ENCODE measurements at regions not wholly inside any gene's neighbourhood (a gene's known extent, or its start where the extent isn't known, plus 50 kb on each side); places are given as distances from the start of the nearest gene placed in this dataset.
A peak's percentile ranks its signal among the peaks of the same experiment; 100 is the strongest.
"Not testable (repeated sequence)": the region's sequence is repeated elsewhere in the genome, so short reads cannot be mapped to it uniquely, and the experiment has no call there.

GRCh38 chr12:58681730-58682129 is 238.6 kb downstream of the LRIG3 start:
- H3K36me3 Mint-ChIP-seq (ENCODE audit: unreplicated experiment) = peaks cover 17% of the 10 kb centered on the region
- no peak for DNase-seq (ENCODE audit: extremely low spot score, unreplicated experiment)
- no peak overlapping the region for H3K27ac Mint-ChIP-seq (ENCODE audit: unreplicated experiment)
- peaks cover 2% of the 10 kb centered on the region for H3K4me1 Mint-ChIP-seq (ENCODE audit: unreplicated experiment)
- peaks cover 27% of the 10 kb centered on the region for H3K9me3 Mint-ChIP-seq (ENCODE audit: unreplicated experiment)
- no peak for TF ChIP-seq CTCF (IDR thresholded peaks at IDR 0.05)
- H3K27me3 Mint-ChIP-seq (ENCODE audit: unreplicated experiment) = no peaks in the 10 kb centered on the region
- no peak overlapping the region for H3K4me3 Mint-ChIP-seq (ENCODE audit: unreplicated experiment)

GRCh38 chr12:58695263-58695662 is 225.0 kb downstream of the LRIG3 start:
- TF ChIP-seq CTCF (IDR thresholded peaks at IDR 0.05) = no peak
- no peak for DNase-seq (ENCODE audit: extremely low spot score, unreplicated experiment)
- Mint-ChIP-seq H3K27ac (ENCODE audit: unreplicated experiment) (no peak overlapping the region), H3K27me3 (ENCODE audit: unreplicated experiment) (no peaks in the 10 kb centered on the region), H3K4me3 (ENCODE audit: unreplicated experiment) (no peak overlapping the region), H3K36me3 (ENCODE audit: unreplicated experiment) (peaks cover 8% of the 10 kb centered on the region), H3K9me3 (ENCODE audit: unreplicated experiment) (peaks cover 45% of the 10 kb centered on the region), H3K4me1 (ENCODE audit: unreplicated experiment) (peaks cover 7% of the 10 kb centered on the region)

- no peaks in the 10 kb centered on the region for H3K27me3 Mint-ChIP-seq (ENCODE audit: unreplicated experiment)
- no peak overlapping the region for H3K4me3 Mint-ChIP-seq (ENCODE audit: unreplicated experiment)
- peaks cover 13% of the 10 kb centered on the region for H3K9me3 Mint-ChIP-seq (ENCODE audit: unreplicated experiment)
- DNase-seq (ENCODE audit: extremely low spot score, unreplicated experiment) = no peak
- peaks cover 25% of the 10 kb centered on the region for H3K4me1 Mint-ChIP-seq (ENCODE audit: unreplicated experiment)
- no peak overlapping the region for H3K27ac Mint-ChIP-seq (ENCODE audit: unreplicated experiment)
- H3K36me3 Mint-ChIP-seq (ENCODE audit: unreplicated experiment) = peaks cover 13% of the 10 kb centered on the region
- TF ChIP-seq CTCF (IDR thresholded peaks at IDR 0.05) = no peak
Observed at GRCh38 chr12:58701536-58701935, 218.8 kb downstream of the LRIG3 start.

GRCh38 chr12:58703866-58704265 is 216.4 kb downstream of the LRIG3 start:
- peak overlapping the region; percentile 86 for H3K27ac Mint-ChIP-seq (ENCODE audit: unreplicated experiment)
- H3K4me3 Mint-ChIP-seq (ENCODE audit: unreplicated experiment) = peak overlapping the region; percentile 0
- no peaks in the 10 kb centered on the region for H3K27me3 Mint-ChIP-seq (ENCODE audit: unreplicated experiment)
- DNase-seq (ENCODE audit: extremely low spot score, unreplicated experiment) = no peak
- no peak for TF ChIP-seq CTCF (IDR thresholded peaks at IDR 0.05)
- peaks cover 21% of the 10 kb centered on the region for H3K36me3 Mint-ChIP-seq (ENCODE audit: unreplicated experiment)
- peaks cover 21% of the 10 kb centered on the region for H3K4me1 Mint-ChIP-seq (ENCODE audit: unreplicated experiment)
- peaks cover 15% of the 10 kb centered on the region for H3K9me3 Mint-ChIP-seq (ENCODE audit: unreplicated experiment)

GRCh38 chr12:58704770-58705169 is 215.5 kb downstream of the LRIG3 start:
- not testable (repeated sequence) for DNase-seq (ENCODE audit: extremely low spot score, unreplicated experiment); H3K27ac Mint-ChIP-seq (ENCODE audit: unreplicated experiment)

GRCh38 chr12:58710901-58711300 is 209.4 kb downstream of the LRIG3 start:
- Mint-ChIP-seq H3K27ac (ENCODE audit: unreplicated experiment) (no peak overlapping the region), H3K27me3 (ENCODE audit: unreplicated experiment) (no peaks in the 10 kb centered on the region), H3K4me1 (ENCODE audit: unreplicated experiment) (peaks cover 26% of the 10 kb centered on the region), H3K4me3 (ENCODE audit: unreplicated experiment) (no peak overlapping the region), H3K36me3 (ENCODE audit: unreplicated experiment) (peaks cover 17% of the 10 kb centered on the region), H3K9me3 (ENCODE audit: unreplicated experiment) (peaks cover 28% of the 10 kb centered on the region)
- DNase-seq (ENCODE audit: extremely low spot score, unreplicated experiment) = no peak
- no peak for TF ChIP-seq CTCF (IDR thresholded peaks at IDR 0.05)

More at GRCh38 chr12:58704770-58705169, 215.5 kb downstream of the LRIG3 start:
- H3K27me3 Mint-ChIP-seq (ENCODE audit: unreplicated experiment); H3K4me3 Mint-ChIP-seq (ENCODE audit: unreplicated experiment): not testable (repeated sequence)
- peaks cover 19% of the 10 kb centered on the region for H3K9me3 Mint-ChIP-seq (ENCODE audit: unreplicated experiment)
- peaks cover 21% of the 10 kb centered on the region for H3K36me3 Mint-ChIP-seq (ENCODE audit: unreplicated experiment)
- peaks cover 17% of the 10 kb centered on the region for H3K4me1 Mint-ChIP-seq (ENCODE audit: unreplicated experiment)

Data from osteocyte (in vitro differentiated cells).